Nephron (organoid): ENCODE measurements at regions not wholly inside any gene's neighbourhood (a gene's known extent, or its start where the extent isn't known, plus 50 kb on each side); places are given as distances from the start of the nearest gene placed in this dataset.

Experiments
- H3K27ac Mint-ChIP-seq, 3 experiments: 2 replicates each; pipeline ENCODE4 v1.8.0; 2020; ENCODE audit warnings: mixed read lengths in 3 of 3, mild to moderate bottlenecking in 2 of 3, moderate library complexity in 1 of 3
- H3K27me3 Mint-ChIP-seq: 2 replicates; pipeline ENCODE4 v1.8.0; 2021; ENCODE audit warnings: low read depth, mild to moderate bottlenecking, moderate library complexity, mixed read lengths
- H3K36me3 Mint-ChIP-seq: 2 replicates; pipeline ENCODE4 v1.8.0; 2020; ENCODE audit warnings: low read depth, mixed read lengths
- H3K4me1 Mint-ChIP-seq: 2 replicates; pipeline ENCODE4 v1.8.0; 2020; ENCODE audit warnings: mixed read lengths
- H3K4me3 Mint-ChIP-seq, 3 experiments: 2 replicates each; pipeline ENCODE4 v1.8.0; 2020; ENCODE audit warnings: mild to moderate bottlenecking in 3 of 3, mixed read lengths in 3 of 3, moderate library complexity in 2 of 3
- H3K9me3 Mint-ChIP-seq: 2 replicates; pipeline ENCODE4 v1.8.0; 2020; ENCODE audit warnings: mixed read lengths
- CTCF ChIP-seq, 3 experiments: fragments of 200-600 bp; sonication (generic); IDR thresholded peaks; one replicate each; pipeline ENCODE4 v1.5.0; 2021; ENCODE audit warnings: antibody characterized with exemption in 3 of 3; ENCODE audit not compliant: unreplicated experiment in 3 of 3

- Mint-ChIP-seq H3K4me3 (no peak overlapping the region), H3K27ac (no peak overlapping the region), H3K27me3 (peaks cover 4% of the 10 kb centered on the region), H3K9me3 (no peaks in the 10 kb centered on the region), H3K4me1 (no peaks in the 10 kb centered on the region), H3K36me3 (no peaks in the 10 kb centered on the region)
- TF ChIP-seq CTCF (IDR thresholded peaks at IDR 0.05; ENCODE audit: unreplicated experiment in 3 of 3) = no peak
These were observed 72.2 kb upstream of the TTC14 start for GRCh38 chr3:180529778-180530177.

GRCh38 chr3:180530276-180530675 is 71.7 kb upstream of the TTC14 start:
- TF ChIP-seq CTCF (IDR thresholded peaks at IDR 0.05; ENCODE audit: unreplicated experiment in 3 of 3) = no peak
- H3K36me3 Mint-ChIP-seq = no peaks in the 10 kb centered on the region
- no peak overlapping the region for H3K27ac Mint-ChIP-seq
- no peak overlapping the region for H3K4me3 Mint-ChIP-seq
- H3K27me3 Mint-ChIP-seq = peaks cover 4% of the 10 kb centered on the region
- no peaks in the 10 kb centered on the region for H3K9me3 Mint-ChIP-seq
- H3K4me1 Mint-ChIP-seq = no peaks in the 10 kb centered on the region

- no peaks in the 10 kb centered on the region for H3K36me3 Mint-ChIP-seq
- no peaks in the 10 kb centered on the region for H3K9me3 Mint-ChIP-seq
- no peak for TF ChIP-seq CTCF (IDR thresholded peaks at IDR 0.05; ENCODE audit: unreplicated experiment in 3 of 3)
- no peaks in the 10 kb centered on the region for H3K4me1 Mint-ChIP-seq
- H3K27me3 Mint-ChIP-seq = peaks cover 4% of the 10 kb centered on the region
- no peak overlapping the region for H3K4me3 Mint-ChIP-seq
- H3K27ac Mint-ChIP-seq = no peak overlapping the region
These were observed 70.4 kb upstream of the TTC14 start for GRCh38 chr3:180531303-180532278.

GRCh38 chr3:180534828-180535227 is 67.1 kb upstream of the TTC14 start:
- Mint-ChIP-seq H3K4me3 (no peak overlapping the region), H3K27me3 (no peaks in the 10 kb centered on the region), H3K4me1 (no peaks in the 10 kb centered on the region), H3K27ac (no peak overlapping the region), H3K36me3 (no peaks in the 10 kb centered on the region), H3K9me3 (no peaks in the 10 kb centered on the region)
- TF ChIP-seq CTCF (IDR thresholded peaks at IDR 0.05; ENCODE audit: unreplicated experiment in 3 of 3) = no peak

- H3K9me3 Mint-ChIP-seq = no peaks in the 10 kb centered on the region
- H3K4me3 Mint-ChIP-seq = no peak overlapping the region
These were observed 63.5 kb upstream of the TTC14 start for GRCh38 chr3:180538493-180538892.

More at GRCh38 chr3:180538493-180538892, 63.5 kb upstream of the TTC14 start:
- Mint-ChIP-seq H3K27me3 (no peaks in the 10 kb centered on the region), H3K36me3 (no peaks in the 10 kb centered on the region), H3K4me1 (no peaks in the 10 kb centered on the region), H3K27ac (no peak overlapping the region)
- no peak for TF ChIP-seq CTCF (IDR thresholded peaks at IDR 0.05; ENCODE audit: unreplicated experiment in 3 of 3)
